Endothelial cell of umbilical vein (primary cell): ENCODE measurements at regions not wholly inside any gene's neighbourhood (a gene's known extent, or its start where the extent isn't known, plus 50 kb on each side); places are given as distances from the start of the nearest gene placed in this dataset.
"Not testable (repeated sequence)": the region's sequence is repeated elsewhere in the genome, so short reads cannot be mapped to it uniquely, and the experiment has no call there.

Experiments
- BruUV-seq: library from RNA; stranded (reverse); fragments of 400-500 nt; replicated peaks from 2 replicates; lab custom pipeline; 2021; lab: Mats Ljungman, UMichigan
- CTCF ChIA-PET: fragments of 300-600, 350-600 bp; sonication (Branson Sonifier 250); formaldehyde crosslinking; loops from one replicate; lab custom pipeline; 2021; ENCODE audit warnings: antibody characterized with exemption, inconsistent platforms; lab: Charles Lee
- POLR2A ChIA-PET: fragments of 300-600, 350-600 bp; sonication (Branson Sonifier 250); formaldehyde crosslinking; loops from one replicate; lab custom pipeline; 2021; ENCODE audit warnings: antibody characterized with exemption, inconsistent platforms; lab: Charles Lee
- DNase-seq: peaks from one replicate; pipeline ENCODE4 v3.0.0-alpha.2; 2011; ENCODE audit warnings: low read depth, low spot score
- FAIRE-seq: peaks from 2 replicates; lab custom pipeline; 2011; peaks lifted over from hg19 to GRCh38; lab: Jason Lieb, UNC
- H2AFZ ChIP-seq: 2 replicates; pipeline ENCODE4 v1.6.0; 2012; ENCODE audit warnings: low read depth, low read length, control low read depth, inconsistent platforms
- H3K27ac ChIP-seq: 2 replicates; pipeline ENCODE4 v1.5.1; 2011; ENCODE audit warnings: low read depth, mild to moderate bottlenecking, control low read depth, low read length, moderate library complexity; ENCODE audit not compliant: insufficient read depth
- H3K27me3 ChIP-seq, 2 experiments: 2 replicates each; pipeline versions ENCODE4 v1.6.0 to v1.6.1; 2011; ENCODE audit warnings: low read length in 2 of 2, mixed read lengths in 1 of 2; ENCODE audit not compliant: control insufficient read depth in 2 of 2, insufficient read depth in 2 of 2
- H3K36me3 ChIP-seq, 2 experiments: 2 replicates in 1 of 2; 3 replicates in 1 of 2; pipeline ENCODE4 v1.5.1; 2011; ENCODE audit warnings: low read length in 2 of 2, mild to moderate bottlenecking in 1 of 2, moderate library complexity in 1 of 2; ENCODE audit not compliant: control insufficient read depth in 2 of 2, insufficient read depth in 2 of 2; ENCODE audit errors: extremely low read depth in 1 of 2
- H3K4me1 ChIP-seq: 3 replicates; pipeline ENCODE4 v1.5.1; 2011; ENCODE audit warnings: mild to moderate bottlenecking, low read length; ENCODE audit not compliant: control insufficient read depth, insufficient read depth; ENCODE audit errors: extremely low read depth
- H3K4me2 ChIP-seq: 2 replicates; pipeline ENCODE4 v1.6.1; 2011; ENCODE audit warnings: low read length, control low read depth, mixed read lengths; ENCODE audit not compliant: insufficient read depth
- H3K4me3 ChIP-seq, 3 experiments: fragments of 200-600 bp in 1 of 3; sonication (generic), shearing (Covaris generic) in 1 of 3; replicated peaks in 1 of 3; 2 replicates each; pipeline ENCODE4 v1.5.1; 2011 to 2016; ENCODE audit warnings: control low read depth in 3 of 3, low read length in 3 of 3, mild to moderate bottlenecking in 2 of 3, inconsistent platforms in 1 of 3, low read depth in 1 of 3, moderate library complexity in 1 of 3; ENCODE audit not compliant: insufficient read depth in 1 of 3
- H3K79me2 ChIP-seq: 2 replicates; pipeline ENCODE4 v1.6.0; 2012; ENCODE audit warnings: low read length, inconsistent platforms; ENCODE audit not compliant: control insufficient read depth, insufficient read depth
- H3K9ac ChIP-seq: replicated peaks from 2 replicates; pipeline ENCODE3; 2011; ENCODE audit warnings: low read length, control low read depth; ENCODE audit not compliant: insufficient read depth; ENCODE audit errors: extremely low read depth
- H3K9me1 ChIP-seq: replicated peaks from 3 replicates; pipeline ENCODE4 v1.6.0; 2011; ENCODE audit warnings: mild to moderate bottlenecking, low read length; ENCODE audit not compliant: control insufficient read depth, insufficient read depth; ENCODE audit errors: extremely low read depth
- H3K9me3 ChIP-seq: replicated peaks from 2 replicates; pipeline ENCODE4 v1.5.1; 2012; ENCODE audit warnings: low read length, inconsistent platforms; ENCODE audit not compliant: control insufficient read depth, insufficient read depth
- H4K20me1 ChIP-seq: replicated peaks from 2 replicates; pipeline ENCODE3; 2011; ENCODE audit warnings: mild to moderate bottlenecking, low read length; ENCODE audit not compliant: control insufficient read depth, insufficient read depth; ENCODE audit errors: extremely low read depth
- dilution Hi-C: fragments of 300-500 bp; cut with MboI; formaldehyde crosslinking; loops from one replicate; pipeline ENCODE4 v1.15.0; 2019; ENCODE audit warnings: low sequenced_read_pairs; ENCODE audit not compliant: extremely low pct_ligation_motif_present
- intact Hi-C: fragments of 100-400 bp; cut with micrococcal nuclease; formaldehyde crosslinking; loops from one replicate; pipeline ENCODE4 v1.10.0; 2022

DNA sequence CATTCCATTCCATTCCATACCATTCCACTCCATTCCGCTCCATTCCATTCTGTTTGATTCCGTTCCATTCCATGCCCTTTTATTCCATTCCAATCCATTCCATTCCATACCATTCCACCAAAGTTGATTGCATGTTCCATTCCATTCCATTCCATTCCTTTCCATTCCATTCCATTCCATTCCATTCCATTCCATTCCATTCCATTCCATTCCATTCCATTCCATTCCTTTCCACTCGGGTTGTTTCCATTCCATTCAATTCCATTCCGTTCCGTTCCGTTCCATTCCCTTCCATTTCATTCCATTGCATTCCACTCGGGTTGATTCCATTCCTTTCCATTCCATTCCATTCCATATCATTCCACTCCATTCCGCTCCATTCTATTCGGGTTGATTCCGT is 152.7 kb downstream of the CWH43 start:
- H3K4me3 ChIP-seq, H3K4me2 ChIP-seq, POLR2A ChIA-PET, H3K9me3 ChIP-seq, dilution Hi-C loops, H3K4me1 ChIP-seq, H3K9me1 ChIP-seq, H3K27me3 ChIP-seq, intact Hi-C loops, H3K27ac ChIP-seq, DNase-seq, H3K9ac ChIP-seq, CTCF ChIA-PET, FAIRE-seq, BruUV-seq, H3K36me3 ChIP-seq, H3K79me2 ChIP-seq, H2AFZ ChIP-seq, H4K20me1 ChIP-seq: not testable (repeated sequence)

DNA sequence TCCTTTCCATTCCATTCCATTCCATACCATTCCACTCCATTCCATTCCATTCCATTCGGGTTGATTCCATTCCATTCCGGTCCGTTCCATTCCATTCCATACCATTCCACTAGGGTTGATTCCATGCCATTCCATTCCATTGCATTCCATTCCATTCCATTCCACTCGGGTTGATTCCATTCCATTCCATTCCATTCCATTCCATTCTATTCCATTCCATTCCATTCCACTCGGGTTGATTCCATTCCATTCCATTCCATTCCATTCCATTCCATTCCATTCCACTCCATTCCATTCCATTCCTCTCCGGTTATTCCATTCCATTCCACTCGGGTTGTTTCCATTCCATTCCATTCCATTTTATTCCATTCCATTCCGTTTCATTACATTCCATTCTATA is 153.4 kb downstream of the CWH43 start:
- DNase-seq, H3K4me1 ChIP-seq, H3K4me2 ChIP-seq, H3K4me3 ChIP-seq, POLR2A ChIA-PET, CTCF ChIA-PET, H4K20me1 ChIP-seq, H3K27ac ChIP-seq, H3K36me3 ChIP-seq, dilution Hi-C loops, H3K9me1 ChIP-seq, H3K9me3 ChIP-seq, H3K9ac ChIP-seq, H3K79me2 ChIP-seq, H3K27me3 ChIP-seq, FAIRE-seq, H2AFZ ChIP-seq, intact Hi-C loops, BruUV-seq: not testable (repeated sequence)

DNA sequence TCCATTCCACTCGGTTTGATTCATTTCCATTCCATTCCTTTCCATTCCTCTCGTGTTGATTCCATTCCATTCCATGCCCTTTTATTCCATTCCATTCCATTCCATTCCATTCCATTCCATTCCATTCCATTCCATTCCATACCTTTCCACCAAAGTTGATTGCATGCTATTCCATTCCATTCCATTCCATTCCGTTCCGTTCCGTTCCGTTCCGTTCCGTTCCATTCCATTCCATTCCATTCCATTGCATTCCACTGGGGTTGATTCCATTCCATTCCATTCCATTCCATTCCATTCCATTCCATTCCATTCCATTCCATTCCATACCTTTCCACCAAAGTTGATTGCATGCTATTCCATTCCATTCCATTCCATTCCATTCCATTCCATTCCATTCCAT is 154.3 kb downstream of the CWH43 start:
- DNase-seq, CTCF ChIA-PET, intact Hi-C loops, H3K9me1 ChIP-seq, H3K4me3 ChIP-seq, H3K9ac ChIP-seq, H4K20me1 ChIP-seq, FAIRE-seq, BruUV-seq, H3K27ac ChIP-seq, H3K36me3 ChIP-seq, H2AFZ ChIP-seq, H3K4me1 ChIP-seq, POLR2A ChIA-PET, dilution Hi-C loops, H3K4me2 ChIP-seq, H3K79me2 ChIP-seq, H3K27me3 ChIP-seq: not testable (repeated sequence)
- H3K9me3 ChIP-seq: peaks cover 10% of the 10 kb centered on the region

DNA sequence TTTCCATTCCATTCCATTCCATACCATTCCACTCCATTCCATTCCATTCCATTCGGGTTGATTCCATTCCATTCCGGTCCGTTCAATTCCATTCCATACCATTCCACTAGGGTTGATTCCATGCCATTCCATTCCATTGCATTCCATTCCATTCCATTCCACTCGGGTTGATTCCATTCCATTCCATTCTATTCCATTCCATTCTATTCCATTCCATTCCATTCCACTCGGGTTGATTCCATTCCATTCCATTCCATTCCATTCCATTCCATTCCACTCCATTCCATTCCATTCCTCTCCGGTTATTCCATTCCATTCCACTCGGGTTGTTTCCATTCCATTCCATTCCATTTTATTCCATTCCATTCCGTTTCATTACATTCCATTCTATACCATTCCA is 155.9 kb downstream of the CWH43 start:
- H4K20me1 ChIP-seq, CTCF ChIA-PET, H3K79me2 ChIP-seq, H3K9ac ChIP-seq, POLR2A ChIA-PET, H3K36me3 ChIP-seq, H3K27me3 ChIP-seq, intact Hi-C loops, dilution Hi-C loops, H2AFZ ChIP-seq, H3K4me1 ChIP-seq, DNase-seq, H3K4me2 ChIP-seq, H3K4me3 ChIP-seq, H3K27ac ChIP-seq, H3K9me1 ChIP-seq, BruUV-seq, FAIRE-seq: not testable (repeated sequence)
- peaks cover 19% of the 10 kb centered on the region for H3K9me3 ChIP-seq
